Loucy (cell line): ENCODE measurements at regions not wholly inside any gene's neighbourhood (a gene's known extent, or its start where the extent isn't known, plus 50 kb on each side); places are given as distances from the start of the nearest gene placed in this dataset.

Source experiments
- H2AFZ ChIP-seq: fragments of 200-600 bp; sonication (generic); 2 replicates; pipeline ENCODE4 v1.6.0; 2016; ENCODE audit warnings: antibody characterized with exemption, mild to moderate bottlenecking, low read length, moderate library complexity
- H3F3A ChIP-seq: fragments of 200-600 bp; 2 replicates; pipeline ENCODE4 v1.6.0; 2016; ENCODE audit warnings: antibody characterized with exemption, low read depth, mild to moderate bottlenecking
- H3K27me3 ChIP-seq: fragments of 200-600 bp; sonication (generic); 2 replicates; pipeline ENCODE4 v1.6.1; 2014; ENCODE audit warnings: low read length, mild to moderate bottlenecking; ENCODE audit not compliant: insufficient read depth, poor library complexity, severe bottlenecking
- H3K36me3 ChIP-seq: fragments of 200-600 bp; sonication (generic); 2 replicates; pipeline ENCODE4 v1.6.1; 2016; ENCODE audit warnings: low read length; ENCODE audit not compliant: insufficient read depth
- H3K4me1 ChIP-seq: fragments of 200-600 bp; sonication (generic); 2 replicates; pipeline ENCODE4 v1.5.1; 2014; ENCODE audit warnings: low read length, mild to moderate bottlenecking; ENCODE audit not compliant: insufficient read depth, poor library complexity, severe bottlenecking
- H3K4me2 ChIP-seq: fragments of 200-600 bp; sonication (generic); 2 replicates; pipeline ENCODE4 v1.6.0; 2014; ENCODE audit warnings: antibody characterized with exemption, low read length, low read depth, mild to moderate bottlenecking; ENCODE audit not compliant: poor library complexity, severe bottlenecking
- H3K4me3 ChIP-seq: fragments of 200-600 bp; sonication (generic); 2 replicates; pipeline ENCODE4 v1.5.1; 2014; ENCODE audit warnings: low read length, mild to moderate bottlenecking, mixed read lengths; ENCODE audit not compliant: poor library complexity, severe bottlenecking
- H3K79me2 ChIP-seq: fragments of 200-600 bp; sonication (generic); 2 replicates; pipeline ENCODE4 v1.6.1; 2014; ENCODE audit warnings: low read length; ENCODE audit not compliant: insufficient read depth
- H3K9ac ChIP-seq: fragments of 200-600 bp; sonication (generic); 2 replicates; pipeline ENCODE4 v1.6.0; 2014; ENCODE audit warnings: mild to moderate bottlenecking, low read depth, low read length, moderate library complexity; ENCODE audit not compliant: poor library complexity, severe bottlenecking
- H3K9me2 ChIP-seq: fragments of 200-600 bp; sonication (generic); replicated peaks from 2 replicates; pipeline ENCODE4 v1.6.1; 2016; ENCODE audit warnings: low read depth, low read length, mixed read lengths
- H3K9me3 ChIP-seq: fragments of 200-600 bp; sonication (generic); 2 replicates; pipeline ENCODE4 v1.6.1; 2014; ENCODE audit warnings: mild to moderate bottlenecking, antibody characterized with exemption, low read length, low read depth; ENCODE audit not compliant: insufficient read depth
- H4K20me1 ChIP-seq: fragments of 200-600 bp; sonication (generic); 2 replicates; pipeline ENCODE4 v1.6.0; 2014; ENCODE audit warnings: antibody characterized with exemption, low read length, mild to moderate bottlenecking; ENCODE audit not compliant: insufficient read depth, poor library complexity, severe bottlenecking
- CTCF ChIP-seq: fragments of 200-600 bp; sonication (generic); conservative IDR thresholded peaks from 2 replicates; pipeline ENCODE4 v1.5.1; 2014; ENCODE audit warnings: mild to moderate bottlenecking, antibody characterized with exemption, low read length
- EZH2phosphoT487 ChIP-seq: fragments of 200-600 bp; IDR thresholded peaks from 2 replicates; pipeline ENCODE4 v1.6.1; 2018; ENCODE audit warnings: antibody characterized with exemption, mild to moderate bottlenecking, moderate library complexity, borderline replicate concordance

GRCh38 chr10:10132009-10132408, 885.7 kb upstream of the CELF2 start:
- no peaks in the 10 kb centered on the region for H3K9me2 ChIP-seq
- H2AFZ ChIP-seq: no peak overlapping the region
- H3K36me3 ChIP-seq: no peaks in the 10 kb centered on the region
- TF ChIP-seq CTCF: no peak
- no peak for TF ChIP-seq EZH2phosphoT487
- no peak overlapping the region for H3K4me3 ChIP-seq
- no peaks in the 10 kb centered on the region for H3K4me1 ChIP-seq
- no peaks in the 10 kb centered on the region for H3K79me2 ChIP-seq
- no peaks in the 10 kb centered on the region for H3F3A ChIP-seq
- H4K20me1 ChIP-seq: no peaks in the 10 kb centered on the region
- no peak overlapping the region for H3K4me2 ChIP-seq
- no peaks in the 10 kb centered on the region for H3K27me3 ChIP-seq
- H3K9me3 ChIP-seq: no peaks in the 10 kb centered on the region
- no peak overlapping the region for H3K9ac ChIP-seq

GRCh38 chr10:10133281-10133680, 884.4 kb upstream of the CELF2 start:
- Histone ChIP-seq H3K9me3 (no peaks in the 10 kb centered on the region), H3K79me2 (no peaks in the 10 kb centered on the region), H2AFZ (no peak overlapping the region), H3K9ac (no peak overlapping the region), H3K4me2 (no peak overlapping the region), H3K4me1 (no peaks in the 10 kb centered on the region), H3K36me3 (no peaks in the 10 kb centered on the region), H3F3A (no peaks in the 10 kb centered on the region), H4K20me1 (no peaks in the 10 kb centered on the region), H3K4me3 (no peak overlapping the region), H3K27me3 (no peaks in the 10 kb centered on the region), H3K9me2 (no peaks in the 10 kb centered on the region)
- TF ChIP-seq CTCF: no peak
- TF ChIP-seq EZH2phosphoT487: no peak

- H3K27me3 ChIP-seq: no peaks in the 10 kb centered on the region
- peak overlapping the region; percentile 50 for H3K9ac ChIP-seq
- no peaks in the 10 kb centered on the region for H3K79me2 ChIP-seq
- H3K9me3 ChIP-seq: no peaks in the 10 kb centered on the region
- TF ChIP-seq EZH2phosphoT487 (no peak), CTCF (no peak)
- H4K20me1 ChIP-seq: no peaks in the 10 kb centered on the region
- H2AFZ ChIP-seq: peak overlapping the region; percentile 80
- peak overlapping the region; percentile 66 for H3K4me3 ChIP-seq
- H3F3A ChIP-seq: no peaks in the 10 kb centered on the region
- peak overlapping the region; percentile 70 for H3K4me2 ChIP-seq
- no peaks in the 10 kb centered on the region for H3K4me1 ChIP-seq
- H3K9me2 ChIP-seq: no peaks in the 10 kb centered on the region
- H3K36me3 ChIP-seq: no peaks in the 10 kb centered on the region
Measured at GRCh38 chr10:10138685-10139084, 879.0 kb upstream of the CELF2 start.
